Erythroblast (primary cell): ENCODE measurements at regions not wholly inside any gene's neighbourhood (a gene's known extent, or its start where the extent isn't known, plus 50 kb on each side); places are given as distances from the start of the nearest gene placed in this dataset.

ENCODE experiments used
- GATA1 ChIP-seq: IDR thresholded peaks from 2 replicates; pipeline ENCODE4 v1.6.1; 2011; ENCODE audit warnings: low read depth, mild to moderate bottlenecking, control low read depth, low read length, moderate library complexity
- POLR2A ChIP-seq: IDR thresholded peaks from 2 replicates; pipeline ENCODE4 v1.6.1; 2011; ENCODE audit warnings: mild to moderate bottlenecking, low read length

DNA sequence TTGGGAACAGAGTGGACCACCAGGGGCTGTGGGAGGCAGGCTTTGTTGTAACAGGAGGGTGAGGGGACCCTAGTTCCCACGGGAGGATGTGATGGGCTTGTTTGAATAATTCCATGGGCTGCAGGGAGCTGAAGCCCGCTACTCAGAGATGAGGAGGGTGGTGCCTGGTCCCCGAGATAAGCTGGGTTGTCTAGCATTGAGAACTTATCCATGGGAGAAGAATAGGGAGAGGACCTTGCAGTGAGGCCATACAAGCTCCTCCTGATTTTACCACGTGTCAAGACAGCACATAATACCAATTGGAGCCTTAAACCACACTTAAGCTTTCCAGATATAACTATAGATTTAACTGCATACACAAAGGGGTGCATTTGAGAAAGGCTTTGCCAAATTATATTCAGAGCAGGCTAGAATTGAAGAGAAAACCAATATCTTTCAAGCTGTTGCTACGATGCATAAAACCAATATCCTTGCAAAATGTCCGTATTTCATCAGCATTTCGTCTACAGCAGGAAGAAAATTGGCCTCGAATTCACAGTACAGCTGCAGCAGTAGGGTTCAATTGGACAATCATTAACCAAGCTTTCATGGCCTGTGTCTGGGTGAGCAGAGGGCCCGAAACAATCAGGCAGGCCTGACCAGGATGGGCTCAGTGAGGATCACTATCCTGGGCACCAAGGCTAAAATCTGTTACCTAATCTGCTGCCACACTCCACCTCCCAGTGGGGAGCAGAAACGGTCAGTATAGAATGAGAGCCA lies 500.7 kb downstream of the OCA2 start:
- TF ChIP-seq POLR2A (no peak), GATA1 (no peak)
